AG04450 (cell line): ENCODE measurements at regions not wholly inside any gene's neighbourhood (a gene's known extent, or its start where the extent isn't known, plus 50 kb on each side); places are given as distances from the start of the nearest gene placed in this dataset.
"Not testable (repeated sequence)": the region's sequence is repeated elsewhere in the genome, so short reads cannot be mapped to it uniquely, and the experiment has no call there.

Source experiments
- CTCF ChIA-PET: fragments of 300-600, 350-600 bp; formaldehyde crosslinking; extraction: SDS; loops from one replicate; lab custom pipeline; 2022; ENCODE audit warnings: antibody characterized with exemption, inconsistent platforms; lab: Charles Lee
- POLR2A ChIA-PET: fragments of 350-600 bp; formaldehyde crosslinking; extraction: SDS; loops from one replicate; lab custom pipeline; 2021; ENCODE audit warnings: antibody characterized with exemption, inconsistent platforms; lab: Yijun Ruan, JAX
- DNase-seq: peaks from one replicate; pipeline ENCODE4 v3.0.0-alpha.2; 2011; ENCODE audit warnings: low read depth, low spot score
- H3K27ac ChIP-seq: one replicate; pipeline ENCODE4 v1.5.1; 2012; ENCODE audit warnings: low read depth, low read length, control low read depth
- H3K27me3 ChIP-seq: one replicate; pipeline ENCODE4 v1.6.0; 2012; ENCODE audit warnings: low read length; ENCODE audit not compliant: control insufficient read depth, insufficient read depth
- H3K4me3 ChIP-seq: 2 replicates; pipeline ENCODE4 v1.5.1; 2011; ENCODE audit warnings: mild to moderate bottlenecking, low read depth, low read length, control low read depth
- H3K9me3 ChIP-seq: 2 replicates; pipeline ENCODE4 v1.5.1; 2012; ENCODE audit warnings: low read length; ENCODE audit not compliant: control insufficient read depth, insufficient read depth
- TF ChIP-seq, protein P1 (sequence below): IDR thresholded peaks from 2 replicates; pipeline ENCODE4 v1.5.1; 2011; ENCODE audit warnings: low read depth, low read length, control low read depth, inconsistent platforms

DNA sequence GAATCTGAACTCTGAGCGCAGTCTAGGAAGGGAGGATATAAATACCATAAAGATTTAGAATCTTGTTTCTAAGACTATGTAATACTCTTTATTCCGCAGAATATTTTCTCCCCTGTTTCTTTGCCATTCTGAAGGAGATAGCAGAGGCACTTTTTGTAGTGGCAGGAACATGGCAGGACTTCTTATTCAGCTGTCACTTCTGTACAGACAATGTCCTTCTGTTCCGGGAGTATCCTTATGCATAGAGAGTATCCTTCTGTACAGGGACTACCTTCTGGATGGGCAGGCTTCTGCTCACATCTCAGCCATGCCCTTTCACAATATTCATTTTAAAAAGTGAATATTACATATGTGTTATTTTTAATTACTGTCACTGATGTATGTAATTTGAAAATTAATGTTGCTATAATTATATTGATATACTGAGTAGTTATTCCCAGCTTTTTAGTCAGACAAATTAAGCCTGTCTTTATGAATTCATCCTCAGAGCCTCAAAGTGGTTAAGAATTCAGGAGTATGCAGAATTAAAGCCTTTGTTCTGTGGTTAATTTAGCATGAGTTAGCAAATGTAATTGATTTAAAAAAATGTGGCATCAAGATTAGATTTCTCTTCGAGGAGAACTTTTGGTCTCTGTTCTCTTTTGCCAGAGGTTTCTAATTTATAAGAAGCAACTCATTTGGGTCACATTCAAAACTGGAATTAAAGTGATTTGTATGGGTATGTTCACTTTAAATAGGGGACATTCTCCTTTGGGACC lies 174.4 kb downstream of the FHIP1A start:
- CTCF ChIA-PET = no interaction called here

DNA sequence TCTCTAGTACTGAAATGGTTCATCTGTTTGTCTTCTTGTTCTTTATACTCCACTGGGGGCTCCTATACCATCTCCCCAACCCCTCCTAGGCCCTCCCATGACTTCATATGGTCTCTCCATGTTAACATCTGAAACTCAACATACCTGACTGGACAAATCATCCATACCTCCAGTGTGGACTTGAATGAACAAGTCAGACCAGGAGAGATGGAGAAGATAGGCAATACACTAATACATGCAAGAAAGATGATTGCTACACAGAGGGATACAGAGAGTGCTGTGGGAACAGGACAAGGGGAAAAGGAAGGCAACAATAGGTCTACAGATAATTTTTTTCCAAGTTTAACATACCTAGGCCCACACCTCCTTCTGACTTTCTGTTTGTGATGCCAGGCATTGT lies 175.1 kb downstream of the FHIP1A start:
- Histone ChIP-seq H3K27ac (no peak overlapping the region), H3K27me3 (no peaks in the 10 kb centered on the region), H3K4me3 (no peak overlapping the region), H3K9me3 (no peaks in the 10 kb centered on the region)
- TF ChIP-seq, protein P1, sequence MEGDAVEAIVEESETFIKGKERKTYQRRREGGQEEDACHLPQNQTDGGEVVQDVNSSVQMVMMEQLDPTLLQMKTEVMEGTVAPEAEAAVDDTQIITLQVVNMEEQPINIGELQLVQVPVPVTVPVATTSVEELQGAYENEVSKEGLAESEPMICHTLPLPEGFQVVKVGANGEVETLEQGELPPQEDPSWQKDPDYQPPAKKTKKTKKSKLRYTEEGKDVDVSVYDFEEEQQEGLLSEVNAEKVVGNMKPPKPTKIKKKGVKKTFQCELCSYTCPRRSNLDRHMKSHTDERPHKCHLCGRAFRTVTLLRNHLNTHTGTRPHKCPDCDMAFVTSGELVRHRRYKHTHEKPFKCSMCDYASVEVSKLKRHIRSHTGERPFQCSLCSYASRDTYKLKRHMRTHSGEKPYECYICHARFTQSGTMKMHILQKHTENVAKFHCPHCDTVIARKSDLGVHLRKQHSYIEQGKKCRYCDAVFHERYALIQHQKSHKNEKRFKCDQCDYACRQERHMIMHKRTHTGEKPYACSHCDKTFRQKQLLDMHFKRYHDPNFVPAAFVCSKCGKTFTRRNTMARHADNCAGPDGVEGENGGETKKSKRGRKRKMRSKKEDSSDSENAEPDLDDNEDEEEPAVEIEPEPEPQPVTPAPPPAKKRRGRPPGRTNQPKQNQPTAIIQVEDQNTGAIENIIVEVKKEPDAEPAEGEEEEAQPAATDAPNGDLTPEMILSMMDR = no peak
- POLR2A ChIA-PET = no interaction called here
- CTCF ChIA-PET = no interaction called here
- DNase-seq = no peak

More for the DNA sequence above, 174.4 kb downstream of the FHIP1A start:
- no peaks in the 10 kb centered on the region for H3K27me3 ChIP-seq
- no peak overlapping the region for H3K4me3 ChIP-seq
- H3K9me3 ChIP-seq = no peaks in the 10 kb centered on the region
- DNase-seq = no peak
- TF ChIP-seq, protein P1 = no peak
- POLR2A ChIA-PET = no interaction called here
- no peak overlapping the region for H3K27ac ChIP-seq

DNA sequence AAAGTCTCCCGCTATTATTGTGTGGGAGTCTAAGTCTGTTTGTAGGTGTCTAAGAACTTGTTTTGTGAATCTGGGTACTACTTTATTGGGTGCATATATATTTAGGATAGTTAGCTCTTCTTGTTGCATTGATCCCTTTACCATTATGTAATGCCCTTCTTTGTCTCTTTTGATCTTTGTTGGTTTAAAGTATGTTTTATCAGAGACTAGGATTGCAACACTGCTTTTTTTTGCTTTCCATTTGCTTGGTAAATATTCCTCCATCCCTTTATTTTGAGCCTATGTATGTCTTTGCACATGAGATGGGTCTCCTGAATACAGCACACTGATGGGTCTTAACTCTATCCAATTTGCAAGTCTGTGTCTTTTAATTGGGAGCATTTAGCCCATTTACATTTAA lies 165.2 kb downstream of the GATB start:
- CTCF ChIA-PET = interaction anchor here (1.7 kb wide), 1 partner anchor 9 kb away, joined by 5 read pairs; no protein-coding TSS in a partner anchor
- H3K27ac ChIP-seq, POLR2A ChIA-PET: not testable (repeated sequence)

DNA sequence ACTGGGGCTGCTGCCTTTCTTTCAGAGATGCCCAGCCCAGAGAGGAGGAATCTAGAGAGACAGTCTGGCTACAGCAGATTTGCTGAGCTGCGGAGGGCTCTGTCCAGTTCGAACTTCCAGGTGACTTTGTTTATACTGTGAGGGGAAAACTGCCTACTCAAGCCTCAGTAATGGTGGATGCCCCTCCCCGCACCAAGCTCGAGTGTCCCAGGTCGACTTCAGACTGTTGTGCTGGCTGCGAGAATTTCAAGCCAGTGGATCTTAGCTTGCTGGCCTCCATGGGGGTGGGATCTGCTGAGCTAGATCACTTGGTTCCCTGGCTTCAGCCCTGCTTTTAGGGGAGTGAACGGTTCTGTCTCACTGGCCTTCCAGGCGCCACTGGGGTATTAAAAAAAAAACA lies 163.1 kb downstream of the GATB start:
- H3K9me3 ChIP-seq, CTCF ChIA-PET, H3K27ac ChIP-seq, POLR2A ChIA-PET, H3K27me3 ChIP-seq, DNase-seq, H3K4me3 ChIP-seq: not testable (repeated sequence)

More for the DNA sequence above, 165.2 kb downstream of the GATB start:
- not testable (repeated sequence) for H3K27me3 ChIP-seq, H3K4me3 ChIP-seq, H3K9me3 ChIP-seq, DNase-seq

DNA sequence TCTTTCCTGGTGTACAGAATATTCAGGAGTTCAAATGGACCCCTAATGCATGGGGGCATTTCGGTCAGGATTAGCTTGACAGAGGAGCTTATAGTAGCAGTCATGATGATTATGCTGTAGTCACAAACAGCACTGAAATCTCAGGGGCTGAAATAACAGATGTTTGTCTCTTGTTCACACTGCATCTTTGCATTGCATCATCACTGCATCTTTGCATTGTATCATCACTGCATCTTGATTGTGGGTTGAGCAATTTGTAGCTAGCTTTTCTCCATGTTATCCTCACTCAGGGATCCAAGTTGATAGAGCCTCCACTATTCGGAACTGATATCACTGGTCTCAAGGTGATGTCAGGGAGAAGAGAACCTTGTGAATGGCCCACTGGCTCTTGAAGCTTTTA lies 160.9 kb downstream of the GATB start:
- no peak overlapping the region for H3K4me3 ChIP-seq
- CTCF ChIA-PET = interaction anchor here (1.0 to 2.3 kb wide), 3 partner anchors 13 to 770 kb away, joined by 3 to 7 read pairs (median 6); no protein-coding TSS in a partner anchor
- no peak for DNase-seq

DNA sequence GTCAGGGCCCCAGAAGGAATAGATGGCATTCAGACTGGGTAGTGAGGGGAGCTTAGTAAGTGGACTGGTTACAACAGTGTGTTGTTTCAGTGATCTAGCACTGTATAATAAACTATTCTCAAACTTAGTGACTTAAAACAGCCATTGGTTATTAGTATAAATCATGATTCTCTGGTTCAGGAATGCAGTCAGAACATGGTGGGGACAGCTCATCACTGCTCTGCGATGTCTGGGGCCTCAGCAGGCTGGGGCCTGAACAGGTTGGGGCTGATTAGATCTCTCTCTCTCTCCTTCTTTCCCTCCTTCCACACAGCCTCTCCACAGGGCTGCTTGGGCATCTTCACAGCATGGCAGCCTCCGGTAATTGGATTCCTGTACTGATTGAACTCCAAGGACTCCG lies 160.4 kb downstream of the GATB start:
- no peak overlapping the region for H3K4me3 ChIP-seq
- no peak overlapping the region for H3K27ac ChIP-seq
- no peak for DNase-seq

More for the DNA sequence above, 160.9 kb downstream of the GATB start:
- no peaks in the 10 kb centered on the region for H3K9me3 ChIP-seq
- no peak overlapping the region for H3K27ac ChIP-seq
- TF ChIP-seq, protein P1 = no peak
- no peaks in the 10 kb centered on the region for H3K27me3 ChIP-seq
- POLR2A ChIA-PET = no interaction called here

More for the DNA sequence above, 160.4 kb downstream of the GATB start:
- TF ChIP-seq, protein P1 = no peak
- ChIA-PET POLR2A (no interaction called here), CTCF (interaction anchor here (1.0 to 2.3 kb wide), 2 partner anchors 12 to 769 kb away, joined by 3 to 7 read pairs; no protein-coding TSS in a partner anchor)
- peaks cover 2% of the 10 kb centered on the region for H3K27me3 ChIP-seq
- H3K9me3 ChIP-seq = no peaks in the 10 kb centered on the region
